HG03457 (cell line): ENCODE measurements at regions not wholly inside any gene's neighbourhood (a gene's known extent, or its start where the extent isn't known, plus 50 kb on each side); places are given as distances from the start of the nearest gene placed in this dataset.

ENCODE experiments used
- ATAC-seq: cut with Tn5 transposase; IDR thresholded peaks from one replicate; pipeline ENCODE4 v1.9.1; 2021; ENCODE audit warnings: moderate number of reproducible peaks; ENCODE audit not compliant: unreplicated experiment

GRCh38 chr12:60308366-60308991 is 712.6 kb downstream of the SLC16A7 start:
- no peak for ATAC-seq

- ATAC-seq: no peak
Measured at GRCh38 chr12:60311940-60312339, 716.1 kb downstream of the SLC16A7 start.

GRCh38 chr12:60317361-60317760 is 721.5 kb downstream of the SLC16A7 start:
- ATAC-seq: no peak

GRCh38 chr12:60324746-60325145 is 728.9 kb downstream of the SLC16A7 start:
- no peak for ATAC-seq

GRCh38 chr12:60333461-60333860 is 737.6 kb downstream of the SLC16A7 start:
- no peak for ATAC-seq

- no peak for ATAC-seq
Measured at GRCh38 chr12:60335745-60336144, 739.9 kb downstream of the SLC16A7 start.

GRCh38 chr12:60337839-60338549 is 742.2 kb downstream of the SLC16A7 start:
- no peak for ATAC-seq

GRCh38 chr12:60345442-60345841 is 749.6 kb downstream of the SLC16A7 start:
- no peak for ATAC-seq

- ATAC-seq: no peak
Measured at GRCh38 chr12:60349232-60349978, 753.6 kb downstream of the SLC16A7 start.

- no peak for ATAC-seq
Measured at GRCh38 chr12:60387356-60387755, 791.5 kb downstream of the SLC16A7 start.

GRCh38 chr12:60391051-60391450 is 795.2 kb downstream of the SLC16A7 start:
- ATAC-seq: no peak

GRCh38 chr12:60391791-60392190 is 796.0 kb downstream of the SLC16A7 start:
- ATAC-seq: no peak

GRCh38 chr12:60393093-60393492 is 797.3 kb downstream of the SLC16A7 start:
- ATAC-seq: no peak

GRCh38 chr12:60394665-60395064 is 798.8 kb downstream of the SLC16A7 start:
- no peak for ATAC-seq

- ATAC-seq: no peak
Measured at GRCh38 chr12:60398547-60398946, 802.7 kb downstream of the SLC16A7 start.

GRCh38 chr12:60399064-60399463 is 803.2 kb downstream of the SLC16A7 start:
- ATAC-seq: no peak

GRCh38 chr12:60402996-60403395 is 807.2 kb downstream of the SLC16A7 start:
- ATAC-seq: no peak

- ATAC-seq: no peak
Measured at GRCh38 chr12:60415351-60415750, 819.5 kb downstream of the SLC16A7 start.

GRCh38 chr12:60419986-60420385 is 824.2 kb downstream of the SLC16A7 start:
- no peak for ATAC-seq

GRCh38 chr12:60421741-60422140 is 825.9 kb downstream of the SLC16A7 start:
- no peak for ATAC-seq

- ATAC-seq: no peak
Measured at GRCh38 chr12:60437297-60437696, 841.5 kb downstream of the SLC16A7 start.

GRCh38 chr12:60441577-60441976 is 845.7 kb downstream of the SLC16A7 start:
- no peak for ATAC-seq
